Mucosa of stomach (tissue), 1 donor: ENCODE measurements at regions not wholly inside any gene's neighbourhood (a gene's known extent, or its start where the extent isn't known, plus 50 kb on each side); places are given as distances from the start of the nearest gene placed in this dataset.

ENCODE experiments used
- H3K27me3 ChIP-seq: one replicate; pipeline ENCODE4 v1.7.0; 2013; ENCODE audit warnings: mild to moderate bottlenecking, low read length; ENCODE audit not compliant: control insufficient read depth, insufficient read depth
- H3K36me3 ChIP-seq: one replicate; pipeline ENCODE4 v1.7.0; 2013; ENCODE audit warnings: low read length; ENCODE audit not compliant: control insufficient read depth, insufficient read depth
- H3K4me1 ChIP-seq: one replicate; pipeline ENCODE4 v1.7.0; 2013; ENCODE audit warnings: mild to moderate bottlenecking, low read length; ENCODE audit not compliant: control insufficient read depth, insufficient read depth
- H3K4me3 ChIP-seq: one replicate; pipeline ENCODE4 v1.7.0; 2013; ENCODE audit warnings: low read length
- H3K9ac ChIP-seq: one replicate; pipeline ENCODE4 v1.7.0; 2013; ENCODE audit warnings: mild to moderate bottlenecking, low read length, moderate library complexity
- H3K9me3 ChIP-seq: one replicate; pipeline ENCODE4 v1.7.0; 2013; ENCODE audit warnings: mild to moderate bottlenecking, low read length, moderate library complexity; ENCODE audit not compliant: control insufficient read depth
- donor health status: Pancreatic carcinoma.

GRCh38 chr6:1086446-1087153 lies 225.3 kb upstream of the FOXQ1 start:
- H3K9me3 ChIP-seq = no peaks in the 10 kb centered on the region
- no peaks in the 10 kb centered on the region for H3K27me3 ChIP-seq
- no peak overlapping the region for H3K4me3 ChIP-seq
- H3K36me3 ChIP-seq = no peaks in the 10 kb centered on the region
- H3K4me1 ChIP-seq = peaks cover 34% of the 10 kb centered on the region
- no peak overlapping the region for H3K9ac ChIP-seq

GRCh38 chr6:1082285-1082935 lies 229.5 kb upstream of the FOXQ1 start:
- H3K36me3 ChIP-seq = no peaks in the 10 kb centered on the region
- H3K9me3 ChIP-seq = no peaks in the 10 kb centered on the region
- H3K9ac ChIP-seq = peak overlapping the region; percentile 55
- peaks cover 37% of the 10 kb centered on the region for H3K4me1 ChIP-seq
- no peak overlapping the region for H3K4me3 ChIP-seq
- no peaks in the 10 kb centered on the region for H3K27me3 ChIP-seq

- Histone ChIP-seq H3K27me3 (no peaks in the 10 kb centered on the region), H3K36me3 (no peaks in the 10 kb centered on the region), H3K9ac (peak overlapping the region; percentile 55), H3K4me1 (peaks cover 36% of the 10 kb centered on the region), H3K4me3 (peak overlapping the region; percentile 29), H3K9me3 (no peaks in the 10 kb centered on the region)
Observed at GRCh38 chr6:1081551-1082284, 230.2 kb upstream of the FOXQ1 start.

GRCh38 chr6:1080453-1081337 lies 231.2 kb upstream of the FOXQ1 start:
- H3K9ac ChIP-seq = peak overlapping the region; percentile 79

GRCh38 chr6:1079525-1079924 lies 232.4 kb upstream of the FOXQ1 start:
- Histone ChIP-seq H3K9me3 (no peaks in the 10 kb centered on the region), H3K36me3 (no peaks in the 10 kb centered on the region), H3K9ac (peak overlapping the region; percentile 79), H3K4me3 (peak overlapping the region; percentile 61), H3K4me1 (peaks cover 56% of the 10 kb centered on the region), H3K27me3 (no peaks in the 10 kb centered on the region)

More at GRCh38 chr6:1080453-1081337, 231.2 kb upstream of the FOXQ1 start:
- Histone ChIP-seq H3K9me3 (no peaks in the 10 kb centered on the region), H3K4me3 (peak overlapping the region; percentile 61), H3K36me3 (no peaks in the 10 kb centered on the region), H3K4me1 (peaks cover 44% of the 10 kb centered on the region), H3K27me3 (no peaks in the 10 kb centered on the region)

GRCh38 chr6:1077478-1078416 lies 234.2 kb upstream of the FOXQ1 start:
- peak overlapping the region; percentile 21 for H3K4me3 ChIP-seq
- peak overlapping the region; percentile 79 for H3K9ac ChIP-seq
- no peaks in the 10 kb centered on the region for H3K36me3 ChIP-seq
- H3K27me3 ChIP-seq = no peaks in the 10 kb centered on the region
- peaks cover 56% of the 10 kb centered on the region for H3K4me1 ChIP-seq
- no peaks in the 10 kb centered on the region for H3K9me3 ChIP-seq

- Histone ChIP-seq H3K27me3 (no peaks in the 10 kb centered on the region), H3K9ac (peak overlapping the region; percentile 79), H3K36me3 (no peaks in the 10 kb centered on the region), H3K4me1 (peaks cover 55% of the 10 kb centered on the region), H3K4me3 (no peak overlapping the region), H3K9me3 (no peaks in the 10 kb centered on the region)
Observed at GRCh38 chr6:1076531-1077459, 235.1 kb upstream of the FOXQ1 start.

GRCh38 chr6:1075880-1076279 lies 236.0 kb upstream of the FOXQ1 start:
- Histone ChIP-seq H3K4me1 (peaks cover 64% of the 10 kb centered on the region), H3K36me3 (no peaks in the 10 kb centered on the region), H3K9me3 (no peaks in the 10 kb centered on the region), H3K9ac (peak overlapping the region; percentile 35), H3K4me3 (no peak overlapping the region), H3K27me3 (no peaks in the 10 kb centered on the region)

GRCh38 chr6:1075444-1075843 lies 236.5 kb upstream of the FOXQ1 start:
- Histone ChIP-seq H3K9ac (peak overlapping the region; percentile 35), H3K4me1 (peaks cover 69% of the 10 kb centered on the region)

GRCh38 chr6:1070085-1070521 lies 241.8 kb upstream of the FOXQ1 start:
- peaks cover 90% of the 10 kb centered on the region for H3K4me1 ChIP-seq
- no peaks in the 10 kb centered on the region for H3K36me3 ChIP-seq
- no peak overlapping the region for H3K4me3 ChIP-seq
- no peaks in the 10 kb centered on the region for H3K27me3 ChIP-seq
- no peaks in the 10 kb centered on the region for H3K9me3 ChIP-seq
- H3K9ac ChIP-seq = peak overlapping the region; percentile 42

More at GRCh38 chr6:1075444-1075843, 236.5 kb upstream of the FOXQ1 start:
- H3K4me3 ChIP-seq = no peak overlapping the region
- H3K9me3 ChIP-seq = no peaks in the 10 kb centered on the region
- no peaks in the 10 kb centered on the region for H3K27me3 ChIP-seq
- H3K36me3 ChIP-seq = no peaks in the 10 kb centered on the region
